Endodermal cell (in vitro differentiated cells): ENCODE measurements at regions not wholly inside any gene's neighbourhood (a gene's known extent, or its start where the extent isn't known, plus 50 kb on each side); places are given as distances from the start of the nearest gene placed in this dataset.

Experiments used
- DNase-seq: peaks from one replicate; pipeline ENCODE4 v3.0.0-alpha.2; 2017
- H3K27ac ChIP-seq: 2 replicates; pipeline ENCODE4 v1.5.1; 2013; ENCODE audit warnings: mild to moderate bottlenecking, low read depth, low read length, moderate library complexity
- H3K27me3 ChIP-seq: 2 replicates; pipeline ENCODE4 v1.6.1; 2013; ENCODE audit warnings: mild to moderate bottlenecking, low read length, moderate library complexity; ENCODE audit not compliant: insufficient read depth, control insufficient read depth, poor library complexity, severe bottlenecking
- H3K36me3 ChIP-seq: 2 replicates; pipeline ENCODE4 v1.7.0; 2013; ENCODE audit warnings: mild to moderate bottlenecking, low read length, moderate library complexity; ENCODE audit not compliant: control insufficient read depth, insufficient read depth
- H3K4me1 ChIP-seq: one replicate; pipeline ENCODE4 v1.7.0; 2013; ENCODE audit warnings: low read length; ENCODE audit not compliant: control insufficient read depth, insufficient read depth
- H3K4me3 ChIP-seq: 2 replicates; pipeline ENCODE4 v1.5.1; 2013; ENCODE audit warnings: mild to moderate bottlenecking, low read length, moderate library complexity
- H3K9ac ChIP-seq: 2 replicates; pipeline ENCODE4 v1.6.1; 2013; ENCODE audit warnings: mild to moderate bottlenecking, low read length, moderate library complexity; ENCODE audit not compliant: poor library complexity, severe bottlenecking; ENCODE audit errors: extremely low read depth
- H3K9me3 ChIP-seq: 2 replicates; pipeline ENCODE4 v1.6.1; 2013; ENCODE audit warnings: mild to moderate bottlenecking, low read length, moderate library complexity; ENCODE audit not compliant: control insufficient read depth
- H3K27ac Mint-ChIP-seq: 2 replicates; pipeline ENCODE4 v1.8.0; 2020; ENCODE audit warnings: mixed read lengths
- H3K27me3 Mint-ChIP-seq: 2 replicates; pipeline ENCODE4 v1.8.0; 2021; ENCODE audit warnings: mild to moderate bottlenecking, mixed read lengths; ENCODE audit not compliant: insufficient read depth
- H3K36me3 Mint-ChIP-seq: 2 replicates; pipeline ENCODE4 v1.8.0; 2020; ENCODE audit warnings: low read depth, mixed read lengths
- H3K4me1 Mint-ChIP-seq: 2 replicates; pipeline ENCODE4 v1.8.0; 2020; ENCODE audit warnings: mixed read lengths
- H3K4me3 Mint-ChIP-seq: 2 replicates; pipeline ENCODE4 v1.8.0; 2020; ENCODE audit warnings: mild to moderate bottlenecking, moderate library complexity, mixed read lengths
- H3K9me3 Mint-ChIP-seq: 2 replicates; pipeline ENCODE4 v1.8.0; 2020; ENCODE audit warnings: mild to moderate bottlenecking, mixed read lengths
- CTCF ChIP-seq: fragments of 200-600 bp; sonication (generic); conservative IDR thresholded peaks from 2 replicates; pipeline ENCODE4 v1.5.0; 2021; ENCODE audit warnings: antibody characterized with exemption, mild to moderate bottlenecking
- WGBS, 2 experiments: methylation state at CpG; one replicate each; pipeline versions ENCODE4 v1.1.5 to v1.1.7; 2013; ENCODE audit warnings: missing lambda C conversion rate in 2 of 2, mixed read lengths in 1 of 2; ENCODE audit not compliant: insufficient coverage in 1 of 2, insufficient read length in 1 of 2; 5-methylcytosine and 5-hydroxymethylcytosine counted together

DNA sequence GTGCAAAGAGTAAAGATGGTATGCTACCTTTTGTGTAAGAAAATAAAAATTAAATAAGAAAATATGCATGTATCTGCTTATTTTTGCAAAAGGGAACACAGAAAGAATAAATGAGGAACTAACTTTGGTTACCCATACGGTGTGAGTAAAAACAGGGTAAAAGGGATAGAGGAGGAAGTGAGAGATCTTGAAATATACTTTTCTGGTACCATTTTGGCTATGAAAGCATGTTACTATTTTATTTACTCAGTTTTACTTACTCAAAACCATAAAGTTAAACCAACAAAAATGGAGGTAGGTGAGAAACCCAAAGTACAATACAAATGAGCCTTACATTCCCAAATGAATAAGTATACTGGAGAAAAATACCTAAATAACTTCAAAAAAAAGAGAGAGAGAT is 122.0 kb upstream of the EGLN3 start:
- no peaks in the 10 kb centered on the region for H3K36me3 Mint-ChIP-seq
- no peak overlapping the region for H3K4me3 Mint-ChIP-seq
- DNase-seq, result no peak
- H3K27ac Mint-ChIP-seq, result no peak overlapping the region
- no peak for TF ChIP-seq CTCF
- Histone ChIP-seq H3K36me3 (no peaks in the 10 kb centered on the region), H3K9me3 (peaks cover 8% of the 10 kb centered on the region), H3K4me3 (no peak overlapping the region), H3K27me3 (no peaks in the 10 kb centered on the region), H3K27ac (no peak overlapping the region), H3K4me1 (no peaks in the 10 kb centered on the region), H3K9ac (no peak overlapping the region)
- peaks cover 11% of the 10 kb centered on the region for H3K27me3 Mint-ChIP-seq
- H3K9me3 Mint-ChIP-seq, result peaks cover 9% of the 10 kb centered on the region
- peaks cover 4% of the 10 kb centered on the region for H3K4me1 Mint-ChIP-seq
- 100% methylated on average over 1 of the region's 1 CpG for WGBS, 2 experiments

DNA sequence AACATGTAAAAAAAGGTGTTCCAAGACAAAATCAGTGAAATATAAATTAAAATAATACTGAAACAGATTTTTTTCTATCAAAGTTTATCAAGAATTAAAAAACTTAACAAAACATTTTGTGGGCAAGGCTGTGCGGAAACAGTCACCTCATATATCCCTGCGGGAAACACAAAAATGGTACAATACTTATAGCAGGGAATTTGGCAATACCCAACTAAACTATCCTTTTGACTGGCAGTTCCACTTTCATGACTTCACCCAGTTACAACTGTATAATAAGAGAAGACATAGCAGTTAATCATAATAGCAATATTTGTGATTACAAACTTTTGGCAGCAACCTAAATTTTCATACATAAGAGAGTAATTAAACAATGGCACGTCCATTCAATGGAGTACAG is 121.5 kb upstream of the EGLN3 start:
- H3K9me3 Mint-ChIP-seq, result peaks cover 6% of the 10 kb centered on the region
- 92 to 94% methylated on average over 2 to 3 of the region's 3 CpGs for WGBS, 2 experiments
- DNase-seq, result no peak
- Histone ChIP-seq H3K9ac (no peak overlapping the region), H3K9me3 (peaks cover 8% of the 10 kb centered on the region), H3K4me1 (no peaks in the 10 kb centered on the region), H3K27me3 (no peaks in the 10 kb centered on the region), H3K4me3 (no peak overlapping the region), H3K36me3 (no peaks in the 10 kb centered on the region), H3K27ac (no peak overlapping the region)
- H3K27me3 Mint-ChIP-seq, result peaks cover 13% of the 10 kb centered on the region
- H3K4me1 Mint-ChIP-seq, result no peaks in the 10 kb centered on the region
- H3K36me3 Mint-ChIP-seq, result no peaks in the 10 kb centered on the region
- TF ChIP-seq CTCF, result no peak
- H3K4me3 Mint-ChIP-seq, result no peak overlapping the region
- H3K27ac Mint-ChIP-seq, result no peak overlapping the region

GRCh38 chr14:34070917-34071407 is 120.1 kb upstream of the EGLN3 start:
- Histone ChIP-seq H3K27ac (no peak overlapping the region), H3K9me3 (peaks cover 8% of the 10 kb centered on the region), H3K36me3 (no peaks in the 10 kb centered on the region), H3K27me3 (no peaks in the 10 kb centered on the region), H3K4me3 (no peak overlapping the region), H3K4me1 (no peaks in the 10 kb centered on the region), H3K9ac (no peak overlapping the region)
- no peaks in the 10 kb centered on the region for H3K36me3 Mint-ChIP-seq
- no peak for DNase-seq
- peaks cover 15% of the 10 kb centered on the region for H3K27me3 Mint-ChIP-seq
- H3K27ac Mint-ChIP-seq, result no peak overlapping the region
- peaks cover 6% of the 10 kb centered on the region for H3K9me3 Mint-ChIP-seq
- no peaks in the 10 kb centered on the region for H3K4me1 Mint-ChIP-seq
- TF ChIP-seq CTCF, result no peak
- H3K4me3 Mint-ChIP-seq, result no peak overlapping the region
- WGBS, 2 experiments, result 92% methylated on average over 2 of the region's 3 CpGs; no CpG with 5 or more reads in 1 of the 2 experiments
